Rectal smooth muscle tissue (tissue), 1 donor: ENCODE measurements at regions not wholly inside any gene's neighbourhood (a gene's known extent, or its start where the extent isn't known, plus 50 kb on each side); places are given as distances from the start of the nearest gene placed in this dataset.

Source experiments
- H3K27ac ChIP-seq: one replicate; pipeline ENCODE4 v1.7.0; 2013; ENCODE audit warnings: low read depth, low read length, inconsistent platforms
- H3K27me3 ChIP-seq: one replicate; pipeline ENCODE4 v1.7.0; 2013; ENCODE audit warnings: low read length; ENCODE audit not compliant: control insufficient read depth, insufficient read depth
- H3K36me3 ChIP-seq: one replicate; pipeline ENCODE4 v1.7.0; 2013; ENCODE audit warnings: low read length; ENCODE audit not compliant: control insufficient read depth, insufficient read depth
- H3K4me1 ChIP-seq: one replicate; pipeline ENCODE4 v1.7.0; 2013; ENCODE audit warnings: low read length; ENCODE audit not compliant: control insufficient read depth, insufficient read depth
- H3K4me3 ChIP-seq: one replicate; pipeline ENCODE4 v1.7.0; 2013; ENCODE audit warnings: low read length
- H3K9ac ChIP-seq: one replicate; pipeline ENCODE4 v1.7.0; 2013; ENCODE audit warnings: low read length

DNA sequence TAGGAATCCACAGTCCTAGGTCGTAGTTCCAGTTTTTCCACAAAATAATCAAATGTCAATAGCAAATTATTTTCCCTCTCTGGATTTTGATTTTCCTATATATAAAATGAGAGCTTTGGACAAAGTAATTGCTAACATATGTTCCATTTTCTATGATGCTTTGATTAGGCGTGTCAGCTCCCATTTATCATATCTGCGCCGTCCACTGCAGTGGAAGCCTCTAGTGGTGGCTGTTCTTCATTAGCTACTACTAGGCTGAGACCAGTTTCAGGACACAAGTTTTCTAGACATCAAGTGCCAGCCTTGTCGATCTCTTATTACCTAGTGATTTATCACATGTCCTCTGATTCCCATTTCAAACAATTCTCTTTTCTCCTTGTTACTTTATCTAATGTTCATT, 271.5 kb downstream of the TUSC7 start:
- Histone ChIP-seq H3K27ac (no peak overlapping the region), H3K27me3 (no peaks in the 10 kb centered on the region), H3K4me1 (no peaks in the 10 kb centered on the region), H3K4me3 (no peak overlapping the region), H3K9ac (no peak overlapping the region), H3K36me3 (no peaks in the 10 kb centered on the region)

DNA sequence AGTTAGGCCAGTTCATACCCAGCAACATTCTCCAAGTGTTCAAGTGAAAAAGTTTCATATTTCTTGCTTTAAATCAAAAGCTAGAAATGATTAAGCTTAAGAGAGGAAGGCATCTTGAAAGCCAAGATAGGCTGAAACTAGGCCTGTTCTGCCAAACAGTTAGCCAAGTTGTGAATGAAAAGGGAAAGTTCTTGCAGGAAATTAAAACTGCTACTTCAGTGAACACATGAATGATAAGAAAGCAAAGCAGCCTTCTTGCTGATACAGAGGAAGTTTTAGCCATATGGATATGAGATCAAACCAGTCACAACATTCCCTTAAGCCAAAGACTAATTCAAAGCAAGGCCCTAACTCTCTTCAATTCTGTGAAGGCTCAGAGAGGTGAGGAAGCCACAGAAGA, 274.7 kb downstream of the TUSC7 start:
- no peak overlapping the region for H3K4me3 ChIP-seq
- H3K27me3 ChIP-seq, result no peaks in the 10 kb centered on the region
- no peaks in the 10 kb centered on the region for H3K36me3 ChIP-seq
- no peaks in the 10 kb centered on the region for H3K4me1 ChIP-seq
- H3K9ac ChIP-seq, result no peak overlapping the region
- H3K27ac ChIP-seq, result no peak overlapping the region

DNA sequence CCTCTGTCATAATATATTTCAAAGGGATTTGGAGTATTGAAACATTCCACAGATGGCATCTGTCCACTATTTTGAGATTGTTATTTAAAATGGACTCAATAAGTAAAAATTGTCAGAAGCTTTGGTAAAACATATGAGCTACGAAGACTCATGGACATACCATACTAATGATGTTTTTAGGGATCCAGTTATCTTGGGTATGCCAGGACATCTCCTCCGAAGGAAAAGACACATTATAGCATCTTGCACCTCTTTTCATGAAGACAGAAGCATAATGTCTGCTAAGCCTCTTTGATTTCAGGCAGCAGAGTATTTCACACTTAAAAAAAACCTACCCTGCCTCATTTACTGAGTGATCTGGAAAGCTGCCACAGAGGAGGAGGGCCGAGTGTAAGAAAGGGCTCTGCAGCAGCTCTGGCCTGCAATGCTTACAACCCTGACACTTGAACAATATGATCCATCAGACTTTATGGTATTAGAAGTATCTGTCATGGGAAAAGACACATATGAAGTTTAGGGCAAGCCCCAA, 284.8 kb downstream of the TUSC7 start:
- Histone ChIP-seq H3K27ac (no peak overlapping the region), H3K36me3 (no peaks in the 10 kb centered on the region), H3K27me3 (no peaks in the 10 kb centered on the region), H3K4me3 (no peak overlapping the region), H3K4me1 (peaks cover 7% of the 10 kb centered on the region), H3K9ac (no peak overlapping the region)

DNA sequence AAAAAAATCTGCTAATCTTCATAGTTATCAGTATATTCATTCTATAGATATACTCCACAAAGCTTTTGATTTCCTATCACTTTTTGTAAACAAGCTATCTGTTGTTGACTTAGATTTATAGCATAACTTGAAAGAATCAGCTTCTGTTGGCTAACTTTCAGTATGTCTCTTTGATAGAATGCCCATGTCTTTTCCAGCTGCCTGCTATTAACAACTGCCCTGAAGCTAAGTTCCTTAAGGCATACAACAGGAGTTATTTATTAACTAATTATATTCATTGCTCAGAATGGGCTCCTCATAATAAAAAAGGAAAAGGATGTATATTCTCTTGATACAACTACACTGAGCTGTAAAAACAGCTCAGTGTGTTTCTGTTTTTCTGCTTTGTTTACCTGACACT, 293.9 kb downstream of the TUSC7 start:
- no peak overlapping the region for H3K9ac ChIP-seq

DNA sequence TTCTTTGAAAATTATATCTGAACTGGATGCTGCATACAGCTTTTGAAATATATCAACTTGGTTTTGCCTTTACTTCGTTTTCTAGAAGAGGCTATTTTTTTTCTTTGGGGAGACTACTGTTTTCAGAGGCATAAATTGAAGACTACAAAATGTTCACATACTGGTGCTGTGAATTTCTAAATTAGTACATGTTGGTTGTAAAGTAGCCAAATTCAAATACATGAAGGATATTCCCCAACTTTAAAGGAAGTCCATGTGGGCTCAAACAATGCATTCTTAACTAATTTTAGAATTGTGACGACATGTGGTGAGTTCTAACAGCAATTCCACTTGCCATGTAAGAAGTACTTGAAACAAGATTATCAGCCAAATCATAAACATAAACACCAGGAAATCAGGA, 295.7 kb downstream of the TUSC7 start:
- H3K4me3 ChIP-seq, result no peak overlapping the region
- H3K27me3 ChIP-seq, result no peaks in the 10 kb centered on the region
- H3K9ac ChIP-seq, result no peak overlapping the region
- no peaks in the 10 kb centered on the region for H3K36me3 ChIP-seq
- H3K4me1 ChIP-seq, result no peaks in the 10 kb centered on the region
- H3K27ac ChIP-seq, result no peak overlapping the region

More for the DNA sequence above, 293.9 kb downstream of the TUSC7 start:
- Histone ChIP-seq H3K27me3 (no peaks in the 10 kb centered on the region), H3K4me3 (no peak overlapping the region), H3K36me3 (no peaks in the 10 kb centered on the region), H3K4me1 (no peaks in the 10 kb centered on the region), H3K27ac (no peak overlapping the region)

GRCh38 chr3:117005911-117006522, 296.4 kb downstream of the TUSC7 start:
- Histone ChIP-seq H3K27ac (no peak overlapping the region), H3K27me3 (no peaks in the 10 kb centered on the region), H3K9ac (no peak overlapping the region), H3K4me1 (no peaks in the 10 kb centered on the region), H3K4me3 (no peak overlapping the region), H3K36me3 (no peaks in the 10 kb centered on the region)

- no peak overlapping the region for H3K4me3 ChIP-seq
- H3K9ac ChIP-seq, result no peak overlapping the region
- H3K27me3 ChIP-seq, result no peaks in the 10 kb centered on the region
- no peaks in the 10 kb centered on the region for H3K4me1 ChIP-seq
- H3K36me3 ChIP-seq, result no peaks in the 10 kb centered on the region
- H3K27ac ChIP-seq, result no peak overlapping the region
These were observed 300.7 kb downstream of the TUSC7 start for GRCh38 chr3:117010318-117010717.

- H3K27ac ChIP-seq, result no peak overlapping the region
- no peaks in the 10 kb centered on the region for H3K27me3 ChIP-seq
- H3K4me3 ChIP-seq, result no peak overlapping the region
- no peaks in the 10 kb centered on the region for H3K4me1 ChIP-seq
- H3K36me3 ChIP-seq, result no peaks in the 10 kb centered on the region
- H3K9ac ChIP-seq, result no peak overlapping the region
These were observed 302.2 kb downstream of the TUSC7 start for GRCh38 chr3:117011687-117012250.

- Histone ChIP-seq H3K27me3 (no peaks in the 10 kb centered on the region), H3K9ac (no peak overlapping the region), H3K36me3 (no peaks in the 10 kb centered on the region), H3K4me1 (no peaks in the 10 kb centered on the region), H3K27ac (no peak overlapping the region), H3K4me3 (no peak overlapping the region)
These were observed 306.8 kb downstream of the TUSC7 start for GRCh38 chr3:117016378-117016777.

DNA sequence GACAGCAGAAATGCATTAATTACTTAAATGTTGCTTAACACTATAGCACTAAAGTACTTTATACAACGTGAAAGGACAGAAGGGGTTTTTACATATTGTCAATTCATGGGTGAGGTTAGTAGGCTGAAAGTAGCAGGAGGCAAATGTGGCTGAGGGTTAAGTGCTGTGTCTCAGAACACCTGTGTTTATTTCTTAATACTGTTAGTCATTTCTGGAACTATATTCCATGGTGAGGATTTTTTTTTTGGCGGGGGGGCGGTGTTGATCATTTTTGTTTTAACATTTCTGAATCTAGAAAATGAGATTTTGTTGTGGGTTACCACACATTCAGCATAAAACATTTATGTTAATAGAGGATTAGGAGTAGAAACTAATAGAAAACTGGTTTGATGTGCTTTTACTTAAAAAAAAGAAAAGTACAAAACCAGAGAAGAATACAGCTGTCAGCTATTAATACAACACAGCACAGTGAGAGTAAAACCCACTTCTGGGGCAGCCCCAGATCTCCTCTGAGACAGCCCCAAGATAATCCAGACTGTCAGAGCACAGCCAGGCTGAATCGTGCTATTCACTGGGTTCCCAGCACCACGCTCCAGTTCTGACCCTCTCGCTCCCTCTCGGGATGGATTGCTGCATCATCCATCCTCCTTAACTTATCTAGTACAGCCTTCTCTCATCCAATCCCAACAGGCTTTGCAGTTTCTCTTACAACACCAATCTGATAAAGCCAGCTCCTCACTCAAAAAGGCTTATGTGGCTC, 307.7 kb downstream of the TUSC7 start:
- no peaks in the 10 kb centered on the region for H3K36me3 ChIP-seq
- H3K27me3 ChIP-seq, result no peaks in the 10 kb centered on the region
- H3K27ac ChIP-seq, result no peak overlapping the region
- no peaks in the 10 kb centered on the region for H3K4me1 ChIP-seq
- H3K4me3 ChIP-seq, result no peak overlapping the region
- no peak overlapping the region for H3K9ac ChIP-seq

DNA sequence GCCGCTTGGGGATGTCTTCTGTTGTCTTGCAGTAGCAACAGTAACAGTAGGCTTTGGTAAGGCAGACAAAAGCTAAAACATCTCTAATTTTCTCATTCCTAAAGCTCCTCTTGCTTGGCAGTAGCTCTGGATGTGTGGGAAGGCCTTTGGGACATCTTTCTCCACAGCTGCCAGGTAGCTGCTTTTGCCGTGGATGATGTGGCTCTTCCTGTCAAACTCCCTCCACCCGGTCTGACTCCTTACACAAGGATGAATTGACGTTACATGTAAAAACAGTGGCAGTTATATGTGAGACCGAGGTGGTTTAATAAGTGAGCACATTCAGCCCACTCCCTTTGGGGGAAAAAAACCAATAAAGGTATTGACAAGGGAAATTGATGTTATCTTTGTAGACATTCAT, 309.1 kb downstream of the TUSC7 start:
- no peak overlapping the region for H3K4me3 ChIP-seq
- H3K27me3 ChIP-seq, result no peaks in the 10 kb centered on the region
- no peaks in the 10 kb centered on the region for H3K4me1 ChIP-seq
- H3K9ac ChIP-seq, result no peak overlapping the region
- no peaks in the 10 kb centered on the region for H3K36me3 ChIP-seq
- no peak overlapping the region for H3K27ac ChIP-seq

- no peak overlapping the region for H3K4me3 ChIP-seq
These were observed 309.6 kb downstream of the TUSC7 start for GRCh38 chr3:117019082-117019713.

More at GRCh38 chr3:117019082-117019713, 309.6 kb downstream of the TUSC7 start:
- Histone ChIP-seq H3K9ac (no peak overlapping the region), H3K27ac (no peak overlapping the region), H3K27me3 (no peaks in the 10 kb centered on the region), H3K4me1 (no peaks in the 10 kb centered on the region), H3K36me3 (no peaks in the 10 kb centered on the region)
